ENCODE measurements at regions not wholly inside any gene's neighbourhood (a gene's known extent, or its start where the extent isn't known, plus 50 kb on each side); places are given as distances from the start of the nearest gene placed in this dataset.
A peak's percentile ranks its signal among the peaks of the same experiment; 100 is the strongest.

- peaks cover 88% of the 10 kb centered on the region for H3K27me3 Mint-ChIP-seq (ENCODE audit: low read depth)
- no peak overlapping the region for H3K27ac Mint-ChIP-seq (ENCODE audit: unreplicated experiment)
- no peaks in the 10 kb centered on the region for H3K36me3 Mint-ChIP-seq (ENCODE audit: low read depth)
- peaks cover 20% of the 10 kb centered on the region for H3K4me1 Mint-ChIP-seq
- peak overlapping the region; percentile 88 for H3K4me3 Mint-ChIP-seq
- TF ChIP-seq CTCF (conservative IDR thresholded peaks at IDR 0.05), result no peak
- no peaks in the 10 kb centered on the region for H3K9me3 Mint-ChIP-seq
- DNase-seq (ENCODE audit: low read depth, low spot score), result no peak
These were observed 111.7 kb upstream of the MYL2 start for GRCh38 chr12:111031916-111032590.

GRCh38 chr12:111030800-111031199, 110.4 kb upstream of the MYL2 start:
- Mint-ChIP-seq H3K27ac (ENCODE audit: unreplicated experiment) (no peak overlapping the region), H3K4me1 (peaks cover 14% of the 10 kb centered on the region), H3K9me3 (no peaks in the 10 kb centered on the region), H3K36me3 (ENCODE audit: low read depth) (no peaks in the 10 kb centered on the region), H3K27me3 (ENCODE audit: low read depth) (peaks cover 88% of the 10 kb centered on the region), H3K4me3 (no peak overlapping the region)
- no peak for TF ChIP-seq CTCF (conservative IDR thresholded peaks at IDR 0.05)
- no peak for DNase-seq (ENCODE audit: low read depth, low spot score)

GRCh38 chr12:111029732-111030131, 109.4 kb upstream of the MYL2 start:
- H3K27ac Mint-ChIP-seq (ENCODE audit: unreplicated experiment), result no peak overlapping the region
- peak overlapping the region; percentile 47 for H3K4me3 Mint-ChIP-seq
- TF ChIP-seq CTCF (conservative IDR thresholded peaks at IDR 0.05), result no peak

GRCh38 chr12:111029305-111029704, 108.9 kb upstream of the MYL2 start:
- H3K36me3 Mint-ChIP-seq (ENCODE audit: low read depth), result no peaks in the 10 kb centered on the region
- H3K9me3 Mint-ChIP-seq, result no peaks in the 10 kb centered on the region
- H3K27me3 Mint-ChIP-seq (ENCODE audit: low read depth), result peaks cover 86% of the 10 kb centered on the region
- no peak overlapping the region for H3K4me3 Mint-ChIP-seq
- no peak for TF ChIP-seq CTCF (conservative IDR thresholded peaks at IDR 0.05)
- H3K4me1 Mint-ChIP-seq, result peaks cover 11% of the 10 kb centered on the region
- H3K27ac Mint-ChIP-seq (ENCODE audit: unreplicated experiment), result no peak overlapping the region
- DNase-seq (ENCODE audit: low read depth, low spot score), result no peak

More at GRCh38 chr12:111029732-111030131, 109.4 kb upstream of the MYL2 start:
- H3K9me3 Mint-ChIP-seq, result no peaks in the 10 kb centered on the region
- peaks cover 11% of the 10 kb centered on the region for H3K4me1 Mint-ChIP-seq
- no peaks in the 10 kb centered on the region for H3K36me3 Mint-ChIP-seq (ENCODE audit: low read depth)
- H3K27me3 Mint-ChIP-seq (ENCODE audit: low read depth), result peaks cover 84% of the 10 kb centered on the region
- no peak for DNase-seq (ENCODE audit: low read depth, low spot score)

GRCh38 chr12:111028830-111029229, 108.5 kb upstream of the MYL2 start:
- H3K4me3 Mint-ChIP-seq, result no peak overlapping the region
- peaks cover 11% of the 10 kb centered on the region for H3K4me1 Mint-ChIP-seq
- no peaks in the 10 kb centered on the region for H3K36me3 Mint-ChIP-seq (ENCODE audit: low read depth)
- H3K27ac Mint-ChIP-seq (ENCODE audit: unreplicated experiment), result no peak overlapping the region
- no peaks in the 10 kb centered on the region for H3K9me3 Mint-ChIP-seq
- no peak for DNase-seq (ENCODE audit: low read depth, low spot score)
- peaks cover 88% of the 10 kb centered on the region for H3K27me3 Mint-ChIP-seq (ENCODE audit: low read depth)
- TF ChIP-seq CTCF (conservative IDR thresholded peaks at IDR 0.05), result no peak

Data from neural crest cell (in vitro differentiated cells).